WTC11 (cell line): ENCODE measurements at regions not wholly inside any gene's neighbourhood (a gene's known extent, or its start where the extent isn't known, plus 50 kb on each side); places are given as distances from the start of the nearest gene placed in this dataset.

Experiments used
- ATAC-seq: fragments of 200-7000 bp; cut with Tn5 transposase; 2 replicates; pipeline ENCODE4 v1.10.0; 2021; ENCODE audit warnings: mild to moderate bottlenecking, moderate library complexity
- CTCF ChIA-PET: fragments of 300-600 bp; sonication (Branson Sonifier 250); formaldehyde crosslinking; loops from one replicate; lab custom pipeline; 2021; ENCODE audit warnings: antibody characterized with exemption; lab: Charles Lee
- POLR2A ChIA-PET: fragments of 350-600 bp; sonication (Branson Sonifier 250); formaldehyde crosslinking; loops from one replicate; lab custom pipeline; 2021; ENCODE audit warnings: antibody characterized with exemption; lab: Charles Lee
- DNase-seq: peaks from one replicate; pipeline ENCODE4 v3.0.0; 2021; ENCODE audit warnings: low spot score
- H3K27ac Mint-ChIP-seq: 2 replicates; pipeline ENCODE4 v1.8.0; 2021; ENCODE audit warnings: mixed read lengths
- H3K27me3 Mint-ChIP-seq: 2 replicates; pipeline ENCODE4 v1.8.0; 2021; ENCODE audit warnings: low read depth, mild to moderate bottlenecking, moderate library complexity, mixed read lengths
- H3K36me3 Mint-ChIP-seq: 2 replicates; pipeline ENCODE4 v1.8.0; 2021; ENCODE audit warnings: mixed read lengths
- H3K4me1 Mint-ChIP-seq: 2 replicates; pipeline ENCODE4 v1.8.0; 2022; ENCODE audit warnings: mixed read lengths
- H3K4me3 Mint-ChIP-seq: 2 replicates; pipeline ENCODE4 v1.8.0; 2021; ENCODE audit warnings: mild to moderate bottlenecking, moderate library complexity, mixed read lengths
- H3K9me3 Mint-ChIP-seq: 2 replicates; pipeline ENCODE4 v1.8.0; 2021; ENCODE audit warnings: mixed read lengths
- EMX1 ChIP-seq: fragments of 250-450 bp; sonication (Bioruptor Pico); IDR thresholded peaks from 2 replicates; pipeline ENCODE4 v1.8.0; 2021; ENCODE audit warnings: mild to moderate bottlenecking
- FOXJ3 ChIP-seq: sonication (generic); formaldehyde crosslinking; IDR thresholded peaks from 2 replicates; pipeline ENCODE4 v1.9.0; 2021; ENCODE audit warnings: missing genetic modification reagents, mild to moderate bottlenecking, borderline replicate concordance
- IRF2 ChIP-seq: sonication (generic); formaldehyde crosslinking; IDR thresholded peaks from 2 replicates; pipeline ENCODE4 v1.8.0; 2022; ENCODE audit warnings: low read depth, missing genetic modification reagents, borderline replicate concordance
- JUN ChIP-seq: sonication (generic); formaldehyde crosslinking; IDR thresholded peaks from 2 replicates; pipeline ENCODE4 v1.8.0; 2023; ENCODE audit warnings: mild to moderate bottlenecking, missing genetic modification reagents
- NR3C1 ChIP-seq: sonication (generic); formaldehyde crosslinking; conservative IDR thresholded peaks from 2 replicates; pipeline ENCODE4 v1.8.1; 2023; ENCODE audit warnings: low read depth, mild to moderate bottlenecking, missing genetic modification reagents
- TCF7 ChIP-seq: sonication (generic); formaldehyde crosslinking; IDR thresholded peaks from 2 replicates; pipeline ENCODE4 v1.8.0; 2022; ENCODE audit warnings: mild to moderate bottlenecking, low read depth, missing genetic modification reagents, moderate library complexity
- ZNF121 ChIP-seq: sonication (generic); formaldehyde crosslinking; IDR thresholded peaks from 2 replicates; pipeline ENCODE4 v1.8.0; 2023; ENCODE audit warnings: missing genetic modification reagents
- ZNF138 ChIP-seq: sonication (generic); formaldehyde crosslinking; conservative IDR thresholded peaks from 2 replicates; pipeline ENCODE4 v1.8.1; 2022; ENCODE audit warnings: mild to moderate bottlenecking, moderate library complexity, missing genetic modification reagents
- ZNF423 ChIP-seq: fragments of 250-450 bp; sonication (Bioruptor Pico); IDR thresholded peaks from 2 replicates; pipeline ENCODE4 v2.1.2; 2022; ENCODE audit warnings: mild to moderate bottlenecking, moderate library complexity
- TF ChIP-seq, protein P1 (sequence below): fragments of 250-450 bp; sonication (Bioruptor Pico); IDR thresholded peaks from 2 replicates; pipeline ENCODE4 v1.9.0; 2021; ENCODE audit warnings: mild to moderate bottlenecking
- TF ChIP-seq, protein P2 (sequence below): sonication (generic); formaldehyde crosslinking; IDR thresholded peaks from 2 replicates; pipeline ENCODE4 v1.8.1; 2022; ENCODE audit warnings: low read depth, missing genetic modification reagents, borderline replicate concordance
- TF ChIP-seq, protein P3 (sequence below): fragments of 250-450 bp; sonication (Bioruptor Pico); IDR thresholded peaks from 2 replicates; pipeline ENCODE4 v1.9.0; 2021; ENCODE audit warnings: moderate library complexity, mild to moderate bottlenecking, inconsistent platforms, borderline replicate concordance
- TF ChIP-seq, protein P4 (sequence below): fragments of 250-450 bp; sonication (Bioruptor Pico); IDR thresholded peaks from 2 replicates; pipeline ENCODE4 v1.9.0; 2021; ENCODE audit warnings: mild to moderate bottlenecking, borderline replicate concordance
- TF ChIP-seq, protein P5 (sequence below): sonication (generic); formaldehyde crosslinking; IDR thresholded peaks from 2 replicates; pipeline ENCODE4 v1.8.0; 2022; ENCODE audit warnings: missing genetic modification reagents
- TF ChIP-seq, protein P6 (sequence below): sonication (generic); formaldehyde crosslinking; IDR thresholded peaks from 2 replicates; pipeline ENCODE4 v1.8.1; 2023; ENCODE audit warnings: mild to moderate bottlenecking, missing genetic modification reagents
- TF ChIP-seq, protein P7 (sequence below): sonication (generic); formaldehyde crosslinking; IDR thresholded peaks from 2 replicates; pipeline ENCODE4 v1.8.1; 2023; ENCODE audit warnings: mild to moderate bottlenecking, missing genetic modification reagents, moderate library complexity

DNA sequence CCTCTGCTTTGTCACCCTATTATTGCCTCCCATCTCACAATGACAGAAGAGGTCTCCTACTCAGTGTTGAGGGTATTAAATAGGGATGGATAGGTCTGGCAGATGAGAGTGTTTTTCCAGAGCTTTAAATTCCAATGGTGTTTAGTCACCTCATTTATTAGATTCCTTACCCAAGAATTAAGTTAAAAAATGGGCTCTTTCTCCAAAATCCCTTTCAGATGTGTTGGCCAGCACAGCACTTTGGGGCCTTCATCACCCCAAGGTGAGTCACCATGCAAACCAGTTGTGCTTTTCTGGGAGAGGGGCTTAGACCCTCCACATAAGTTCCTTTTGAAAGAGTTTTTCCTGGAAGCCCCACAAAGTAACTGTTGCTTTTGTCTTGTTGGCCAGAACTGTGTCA lies 78.4 kb downstream of the CYP26A1 start:
- ATAC-seq: no peak
- Mint-ChIP-seq H3K27ac (no peak overlapping the region), H3K9me3 (peaks cover 45% of the 10 kb centered on the region), H3K36me3 (peaks cover 22% of the 10 kb centered on the region), H3K27me3 (peaks cover 2% of the 10 kb centered on the region; the same call in 1 of the 2 replicates), H3K4me3 (no peak overlapping the region), H3K4me1 (peaks cover 15% of the 10 kb centered on the region)
- TF ChIP-seq, protein P1, sequence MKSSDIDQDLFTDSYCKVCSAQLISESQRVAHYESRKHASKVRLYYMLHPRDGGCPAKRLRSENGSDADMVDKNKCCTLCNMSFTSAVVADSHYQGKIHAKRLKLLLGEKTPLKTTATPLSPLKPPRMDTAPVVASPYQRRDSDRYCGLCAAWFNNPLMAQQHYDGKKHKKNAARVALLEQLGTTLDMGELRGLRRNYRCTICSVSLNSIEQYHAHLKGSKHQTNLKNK (CRISPR knock-in tag): no peak
- TF ChIP-seq, protein P2, sequence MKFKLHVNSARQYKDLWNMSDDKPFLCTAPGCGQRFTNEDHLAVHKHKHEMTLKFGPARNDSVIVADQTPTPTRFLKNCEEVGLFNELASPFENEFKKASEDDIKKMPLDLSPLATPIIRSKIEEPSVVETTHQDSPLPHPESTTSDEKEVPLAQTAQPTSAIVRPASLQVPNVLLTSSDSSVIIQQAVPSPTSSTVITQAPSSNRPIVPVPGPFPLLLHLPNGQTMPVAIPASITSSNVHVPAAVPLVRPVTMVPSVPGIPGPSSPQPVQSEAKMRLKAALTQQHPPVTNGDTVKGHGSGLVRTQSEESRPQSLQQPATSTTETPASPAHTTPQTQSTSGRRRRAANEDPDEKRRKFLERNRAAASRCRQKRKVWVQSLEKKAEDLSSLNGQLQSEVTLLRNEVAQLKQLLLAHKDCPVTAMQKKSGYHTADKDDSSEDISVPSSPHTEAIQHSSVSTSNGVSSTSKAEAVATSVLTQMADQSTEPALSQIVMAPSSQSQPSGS (CRISPR knock-in tag): no peak
- TF ChIP-seq, protein P3, sequence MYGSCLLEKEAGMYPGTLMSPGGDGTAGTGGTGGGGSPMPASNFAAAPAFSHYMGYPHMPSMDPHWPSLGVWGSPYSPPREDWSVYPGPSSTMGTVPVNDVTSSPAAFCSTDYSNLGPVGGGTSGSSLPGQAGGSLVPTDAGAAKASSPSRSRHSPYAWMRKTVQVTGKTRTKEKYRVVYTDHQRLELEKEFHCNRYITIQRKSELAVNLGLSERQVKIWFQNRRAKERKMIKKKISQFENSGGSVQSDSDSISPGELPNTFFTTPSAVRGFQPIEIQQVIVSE (CRISPR knock-in tag): no peak
- no peak for TF ChIP-seq TCF7 (CRISPR knock-in tag)
- TF ChIP-seq, protein P4, sequence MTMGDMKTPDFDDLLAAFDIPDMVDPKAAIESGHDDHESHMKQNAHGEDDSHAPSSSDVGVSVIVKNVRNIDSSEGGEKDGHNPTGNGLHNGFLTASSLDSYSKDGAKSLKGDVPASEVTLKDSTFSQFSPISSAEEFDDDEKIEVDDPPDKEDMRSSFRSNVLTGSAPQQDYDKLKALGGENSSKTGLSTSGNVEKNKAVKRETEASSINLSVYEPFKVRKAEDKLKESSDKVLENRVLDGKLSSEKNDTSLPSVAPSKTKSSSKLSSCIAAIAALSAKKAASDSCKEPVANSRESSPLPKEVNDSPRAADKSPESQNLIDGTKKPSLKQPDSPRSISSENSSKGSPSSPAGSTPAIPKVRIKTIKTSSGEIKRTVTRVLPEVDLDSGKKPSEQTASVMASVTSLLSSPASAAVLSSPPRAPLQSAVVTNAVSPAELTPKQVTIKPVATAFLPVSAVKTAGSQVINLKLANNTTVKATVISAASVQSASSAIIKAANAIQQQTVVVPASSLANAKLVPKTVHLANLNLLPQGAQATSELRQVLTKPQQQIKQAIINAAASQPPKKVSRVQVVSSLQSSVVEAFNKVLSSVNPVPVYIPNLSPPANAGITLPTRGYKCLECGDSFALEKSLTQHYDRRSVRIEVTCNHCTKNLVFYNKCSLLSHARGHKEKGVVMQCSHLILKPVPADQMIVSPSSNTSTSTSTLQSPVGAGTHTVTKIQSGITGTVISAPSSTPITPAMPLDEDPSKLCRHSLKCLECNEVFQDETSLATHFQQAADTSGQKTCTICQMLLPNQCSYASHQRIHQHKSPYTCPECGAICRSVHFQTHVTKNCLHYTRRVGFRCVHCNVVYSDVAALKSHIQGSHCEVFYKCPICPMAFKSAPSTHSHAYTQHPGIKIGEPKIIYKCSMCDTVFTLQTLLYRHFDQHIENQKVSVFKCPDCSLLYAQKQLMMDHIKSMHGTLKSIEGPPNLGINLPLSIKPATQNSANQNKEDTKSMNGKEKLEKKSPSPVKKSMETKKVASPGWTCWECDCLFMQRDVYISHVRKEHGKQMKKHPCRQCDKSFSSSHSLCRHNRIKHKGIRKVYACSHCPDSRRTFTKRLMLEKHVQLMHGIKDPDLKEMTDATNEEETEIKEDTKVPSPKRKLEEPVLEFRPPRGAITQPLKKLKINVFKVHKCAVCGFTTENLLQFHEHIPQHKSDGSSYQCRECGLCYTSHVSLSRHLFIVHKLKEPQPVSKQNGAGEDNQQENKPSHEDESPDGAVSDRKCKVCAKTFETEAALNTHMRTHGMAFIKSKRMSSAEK: no peak
- TF ChIP-seq, protein P5, sequence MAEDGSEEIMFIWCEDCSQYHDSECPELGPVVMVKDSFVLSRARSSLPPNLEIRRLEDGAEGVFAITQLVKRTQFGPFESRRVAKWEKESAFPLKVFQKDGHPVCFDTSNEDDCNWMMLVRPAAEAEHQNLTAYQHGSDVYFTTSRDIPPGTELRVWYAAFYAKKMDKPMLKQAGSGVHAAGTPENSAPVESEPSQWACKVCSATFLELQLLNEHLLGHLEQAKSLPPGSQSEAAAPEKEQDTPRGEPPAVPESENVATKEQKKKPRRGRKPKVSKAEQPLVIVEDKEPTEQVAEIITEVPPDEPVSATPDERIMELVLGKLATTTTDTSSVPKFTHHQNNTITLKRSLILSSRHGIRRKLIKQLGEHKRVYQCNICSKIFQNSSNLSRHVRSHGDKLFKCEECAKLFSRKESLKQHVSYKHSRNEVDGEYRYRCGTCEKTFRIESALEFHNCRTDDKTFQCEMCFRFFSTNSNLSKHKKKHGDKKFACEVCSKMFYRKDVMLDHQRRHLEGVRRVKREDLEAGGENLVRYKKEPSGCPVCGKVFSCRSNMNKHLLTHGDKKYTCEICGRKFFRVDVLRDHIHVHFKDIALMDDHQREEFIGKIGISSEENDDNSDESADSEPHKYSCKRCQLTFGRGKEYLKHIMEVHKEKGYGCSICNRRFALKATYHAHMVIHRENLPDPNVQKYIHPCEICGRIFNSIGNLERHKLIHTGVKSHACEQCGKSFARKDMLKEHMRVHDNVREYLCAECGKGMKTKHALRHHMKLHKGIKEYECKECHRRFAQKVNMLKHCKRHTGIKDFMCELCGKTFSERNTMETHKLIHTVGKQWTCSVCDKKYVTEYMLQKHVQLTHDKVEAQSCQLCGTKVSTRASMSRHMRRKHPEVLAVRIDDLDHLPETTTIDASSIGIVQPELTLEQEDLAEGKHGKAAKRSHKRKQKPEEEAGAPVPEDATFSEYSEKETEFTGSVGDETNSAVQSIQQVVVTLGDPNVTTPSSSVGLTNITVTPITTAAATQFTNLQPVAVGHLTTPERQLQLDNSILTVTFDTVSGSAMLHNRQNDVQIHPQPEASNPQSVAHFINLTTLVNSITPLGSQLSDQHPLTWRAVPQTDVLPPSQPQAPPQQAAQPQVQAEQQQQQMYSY (CRISPR knock-in tag): no peak
- TF ChIP-seq, protein P6, sequence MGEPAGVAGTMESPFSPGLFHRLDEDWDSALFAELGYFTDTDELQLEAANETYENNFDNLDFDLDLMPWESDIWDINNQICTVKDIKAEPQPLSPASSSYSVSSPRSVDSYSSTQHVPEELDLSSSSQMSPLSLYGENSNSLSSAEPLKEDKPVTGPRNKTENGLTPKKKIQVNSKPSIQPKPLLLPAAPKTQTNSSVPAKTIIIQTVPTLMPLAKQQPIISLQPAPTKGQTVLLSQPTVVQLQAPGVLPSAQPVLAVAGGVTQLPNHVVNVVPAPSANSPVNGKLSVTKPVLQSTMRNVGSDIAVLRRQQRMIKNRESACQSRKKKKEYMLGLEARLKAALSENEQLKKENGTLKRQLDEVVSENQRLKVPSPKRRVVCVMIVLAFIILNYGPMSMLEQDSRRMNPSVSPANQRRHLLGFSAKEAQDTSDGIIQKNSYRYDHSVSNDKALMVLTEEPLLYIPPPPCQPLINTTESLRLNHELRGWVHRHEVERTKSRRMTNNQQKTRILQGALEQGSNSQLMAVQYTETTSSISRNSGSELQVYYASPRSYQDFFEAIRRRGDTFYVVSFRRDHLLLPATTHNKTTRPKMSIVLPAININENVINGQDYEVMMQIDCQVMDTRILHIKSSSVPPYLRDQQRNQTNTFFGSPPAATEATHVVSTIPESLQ (CRISPR knock-in tag): no peak
- TF ChIP-seq ZNF121 (CRISPR knock-in tag): no peak
- no peak for TF ChIP-seq NR3C1
- TF ChIP-seq JUN (CRISPR knock-in tag): no peak
- no peak for DNase-seq
- ChIA-PET POLR2A (no interaction called here), CTCF (interaction anchor here (1.0 kb wide), 1 partner anchor 10 kb away, joined by 4 read pairs; no protein-coding TSS in a partner anchor)

DNA sequence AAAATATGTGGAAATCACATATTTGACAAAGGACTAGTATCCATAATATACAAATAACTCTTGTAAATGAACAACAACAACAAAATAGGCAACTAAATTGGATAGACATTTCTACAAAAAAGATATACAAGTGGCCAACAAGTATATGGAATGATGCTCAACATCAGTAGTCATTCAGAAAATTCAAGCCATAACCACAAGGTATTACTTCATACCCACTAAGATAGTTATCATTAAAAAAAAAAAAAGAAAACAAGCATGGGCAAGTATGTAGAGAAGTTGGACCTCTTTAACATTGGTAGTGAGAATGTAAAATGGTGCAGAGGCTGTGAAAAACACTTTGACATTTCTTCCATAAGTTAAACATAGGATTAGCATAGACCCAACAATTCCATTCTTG lies 80.8 kb downstream of the CYP26A1 start:
- ChIA-PET CTCF (no interaction called here), POLR2A (no interaction called here)
- Mint-ChIP-seq H3K4me1 (no peaks in the 10 kb centered on the region), H3K4me3 (no peak overlapping the region), H3K36me3 (peaks cover 42% of the 10 kb centered on the region), H3K9me3 (peaks cover 60% of the 10 kb centered on the region), H3K27ac (no peak overlapping the region), H3K27me3 (no peaks in the 10 kb centered on the region; the same call in 1 of the 2 replicates)
- ATAC-seq (no peak), DNase-seq (no peak)
- no peak for TF ChIP-seq ZNF138 (CRISPR knock-in tag)
- TF ChIP-seq, protein P5 (CRISPR knock-in tag): no peak
- no peak for TF ChIP-seq ZNF423 (CRISPR knock-in tag)
- no peak for TF ChIP-seq FOXJ3
- TF ChIP-seq EMX1 (CRISPR knock-in tag): no peak
- TF ChIP-seq, protein P7, sequence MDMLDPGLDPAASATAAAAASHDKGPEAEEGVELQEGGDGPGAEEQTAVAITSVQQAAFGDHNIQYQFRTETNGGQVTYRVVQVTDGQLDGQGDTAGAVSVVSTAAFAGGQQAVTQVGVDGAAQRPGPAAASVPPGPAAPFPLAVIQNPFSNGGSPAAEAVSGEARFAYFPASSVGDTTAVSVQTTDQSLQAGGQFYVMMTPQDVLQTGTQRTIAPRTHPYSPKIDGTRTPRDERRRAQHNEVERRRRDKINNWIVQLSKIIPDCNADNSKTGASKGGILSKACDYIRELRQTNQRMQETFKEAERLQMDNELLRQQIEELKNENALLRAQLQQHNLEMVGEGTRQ: no peak
- TF ChIP-seq IRF2: no peak
